H1 (cell line): ENCODE measurements at regions not wholly inside any gene's neighbourhood (a gene's known extent, or its start where the extent isn't known, plus 50 kb on each side); places are given as distances from the start of the nearest gene placed in this dataset.

Experiments used
- TAF7 ChIP-seq: optimal IDR thresholded peaks from 2 replicates; pipeline ENCODE3; 2011; ENCODE audit warnings: low read depth, mild to moderate bottlenecking, inconsistent platforms, low read length, moderate library complexity, borderline replicate concordance
- ZNF274 ChIP-seq: IDR thresholded peaks from 2 replicates; pipeline ENCODE4 v1.7.0; 2012; ENCODE audit warnings: low read length, borderline replicate concordance; ENCODE audit errors: extremely low read depth

DNA sequence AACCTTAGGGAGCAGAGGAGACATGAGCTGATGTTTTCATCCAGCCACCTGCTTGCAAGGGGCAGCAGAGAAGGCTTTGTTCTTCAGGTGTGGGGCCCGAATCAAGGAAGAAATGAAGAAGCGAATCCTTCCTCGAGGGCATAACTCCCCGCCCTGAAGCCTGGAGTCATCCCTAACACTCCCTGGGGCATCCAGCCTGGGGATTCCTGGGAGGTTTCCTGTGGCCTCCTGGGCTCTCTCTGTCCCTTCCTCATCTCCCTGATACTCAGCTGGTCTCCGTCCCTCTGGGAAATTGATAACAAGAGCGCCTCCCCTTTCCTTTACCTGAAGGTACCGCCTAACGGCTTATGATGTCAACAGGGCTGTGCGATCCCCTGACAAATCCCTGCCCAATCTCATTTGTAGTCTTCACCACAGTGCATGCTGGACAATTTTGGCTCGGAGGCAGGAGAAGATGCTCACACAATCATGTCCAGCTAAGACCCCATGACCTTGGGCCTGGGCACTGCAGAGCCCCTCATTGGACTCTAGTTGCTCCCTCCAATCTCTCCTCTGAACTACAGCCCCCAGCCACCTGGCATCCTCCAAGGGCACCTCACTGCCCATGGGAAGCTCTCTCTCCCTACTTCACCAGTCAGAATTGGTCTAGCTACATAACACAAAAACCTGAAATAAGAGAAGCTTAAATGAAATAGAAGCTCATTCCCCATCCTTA lies 80.6 kb upstream of the RTL6 start (continued):
- no peak for TF ChIP-seq TAF7
- no peak for TF ChIP-seq ZNF274
- TF ChIP-seq, all 59 proteins: peak for 0
